NT2/D1 (cell line): ENCODE measurements at regions not wholly inside any gene's neighbourhood (a gene's known extent, or its start where the extent isn't known, plus 50 kb on each side); places are given as distances from the start of the nearest gene placed in this dataset.

Experiments
- DNase-seq: peaks from one replicate; pipeline ENCODE4 v3.0.0-alpha.2; 2011; ENCODE audit warnings: low read depth, low spot score
- H3K27me3 ChIP-seq: 2 replicates; pipeline ENCODE4 v1.6.0; 2011; ENCODE audit warnings: mild to moderate bottlenecking; ENCODE audit not compliant: insufficient read length, insufficient read depth
- H3K36me3 ChIP-seq: 2 replicates; pipeline ENCODE4 v1.6.1; 2011; ENCODE audit warnings: mild to moderate bottlenecking, low read length, mixed read lengths; ENCODE audit not compliant: insufficient read depth, insufficient read length
- H3K4me1 ChIP-seq: 2 replicates; pipeline ENCODE4 v1.5.1; 2011; ENCODE audit not compliant: insufficient read depth, insufficient read length
- H3K4me3 ChIP-seq: 2 replicates; pipeline ENCODE4 v1.5.1; 2011; ENCODE audit warnings: low read depth; ENCODE audit not compliant: insufficient read length
- H3K9ac ChIP-seq: 2 replicates; pipeline ENCODE4 v1.6.0; 2011; ENCODE audit warnings: low read depth; ENCODE audit not compliant: insufficient read length
- H3K9me3 ChIP-seq: 2 replicates; pipeline ENCODE4 v1.5.1; 2011; ENCODE audit warnings: mild to moderate bottlenecking, low read length; ENCODE audit not compliant: insufficient read depth
- SUZ12 ChIP-seq: IDR thresholded peaks from 2 replicates; pipeline ENCODE4 v1.6.1; 2011; ENCODE audit not compliant: insufficient read length, insufficient read depth; ENCODE audit errors: extremely low read depth
- YY1 ChIP-seq: IDR thresholded peaks from 2 replicates; pipeline ENCODE4 v1.6.1; 2011; ENCODE audit not compliant: insufficient read length, insufficient read depth
- ZNF274 ChIP-seq: IDR thresholded peaks from 2 replicates; pipeline ENCODE4 v1.6.1; 2011; ENCODE audit warnings: mild to moderate bottlenecking, low read depth, low read length

GRCh38 chr1:195158091-195158490 lies 1450.1 kb downstream of the KCNT2 start:
- no peak for DNase-seq
- H3K9ac ChIP-seq = no peak overlapping the region
- H3K27me3 ChIP-seq = no peaks in the 10 kb centered on the region
- H3K36me3 ChIP-seq = no peaks in the 10 kb centered on the region
- TF ChIP-seq SUZ12 (no peak), YY1 (no peak), ZNF274 (no peak)
- H3K4me3 ChIP-seq = no peak overlapping the region
- H3K4me1 ChIP-seq = no peaks in the 10 kb centered on the region
- 0 out of 2 replicates have a peak, but pooled peaks cover 4% of the 10 kb centered on the region for H3K9me3 ChIP-seq

- TF ChIP-seq ZNF274 (no peak), YY1 (no peak), SUZ12 (no peak)
- 0 out of 2 replicates have a peak, but pooled peaks cover 2% of the 10 kb centered on the region for H3K9me3 ChIP-seq
- H3K36me3 ChIP-seq = no peaks in the 10 kb centered on the region
- H3K9ac ChIP-seq = no peak overlapping the region
- H3K4me3 ChIP-seq = no peak overlapping the region
- no peak for DNase-seq
- H3K27me3 ChIP-seq = no peaks in the 10 kb centered on the region
- no peaks in the 10 kb centered on the region for H3K4me1 ChIP-seq
These were observed 1455.1 kb downstream of the KCNT2 start for GRCh38 chr1:195153107-195153506.

- no peak overlapping the region for H3K9ac ChIP-seq
- no peaks in the 10 kb centered on the region for H3K36me3 ChIP-seq
- TF ChIP-seq SUZ12 (no peak), YY1 (no peak), ZNF274 (no peak)
- no peaks in the 10 kb centered on the region for H3K27me3 ChIP-seq
- H3K9me3 ChIP-seq = no peaks in the 10 kb centered on the region
- H3K4me1 ChIP-seq = no peaks in the 10 kb centered on the region
- no peak for DNase-seq
- no peak overlapping the region for H3K4me3 ChIP-seq
These were observed 1457.5 kb downstream of the KCNT2 start for GRCh38 chr1:195150768-195151167.

GRCh38 chr1:195141294-195141693 lies 1466.9 kb downstream of the KCNT2 start:
- Histone ChIP-seq H3K9me3 (peaks cover 15% of the 10 kb centered on the region; the same call in 1 of the 2 replicates), H3K27me3 (no peaks in the 10 kb centered on the region), H3K9ac (no peak overlapping the region), H3K4me3 (no peak overlapping the region), H3K36me3 (no peaks in the 10 kb centered on the region), H3K4me1 (no peaks in the 10 kb centered on the region)
- TF ChIP-seq YY1 (no peak), ZNF274 (no peak), SUZ12 (no peak)
- no peak for DNase-seq

GRCh38 chr1:195130598-195130997 lies 1477.6 kb downstream of the KCNT2 start:
- Histone ChIP-seq H3K27me3 (no peaks in the 10 kb centered on the region), H3K9me3 (peaks cover 6% of the 10 kb centered on the region; the same call in 1 of the 2 replicates), H3K36me3 (no peaks in the 10 kb centered on the region), H3K9ac (no peak overlapping the region), H3K4me3 (no peak overlapping the region), H3K4me1 (no peaks in the 10 kb centered on the region)
- DNase-seq = no peak
- no peak for TF ChIP-seq ZNF274
- no peak for TF ChIP-seq SUZ12
- no peak for TF ChIP-seq YY1

GRCh38 chr1:195122497-195122896 lies 1485.7 kb downstream of the KCNT2 start:
- H3K27me3 ChIP-seq = no peaks in the 10 kb centered on the region
- DNase-seq = no peak
- no peak overlapping the region for H3K9ac ChIP-seq
- no peak for TF ChIP-seq ZNF274
- TF ChIP-seq YY1 = no peak
- TF ChIP-seq SUZ12 = no peak
- no peak overlapping the region for H3K4me3 ChIP-seq
- H3K36me3 ChIP-seq = no peaks in the 10 kb centered on the region
- H3K4me1 ChIP-seq = no peaks in the 10 kb centered on the region
- no peaks in the 10 kb centered on the region for H3K9me3 ChIP-seq

GRCh38 chr1:195113471-195113870 lies 1494.8 kb downstream of the KCNT2 start:
- H3K36me3 ChIP-seq = no peaks in the 10 kb centered on the region
- no peaks in the 10 kb centered on the region for H3K9me3 ChIP-seq
- TF ChIP-seq SUZ12 = no peak
- no peak for TF ChIP-seq YY1
- no peak for TF ChIP-seq ZNF274
- no peak overlapping the region for H3K9ac ChIP-seq
- no peak for DNase-seq
- no peaks in the 10 kb centered on the region for H3K4me1 ChIP-seq
- H3K4me3 ChIP-seq = no peak overlapping the region
- H3K27me3 ChIP-seq = no peaks in the 10 kb centered on the region

- no peaks in the 10 kb centered on the region for H3K4me1 ChIP-seq
- H3K9ac ChIP-seq = no peak overlapping the region
- peaks cover 11% of the 10 kb centered on the region; the same call in 1 of the 2 replicates for H3K9me3 ChIP-seq
- no peak overlapping the region for H3K4me3 ChIP-seq
- no peak for TF ChIP-seq ZNF274
- TF ChIP-seq SUZ12 = no peak
- no peak for TF ChIP-seq YY1
- no peak for DNase-seq
- H3K36me3 ChIP-seq = no peaks in the 10 kb centered on the region
- no peaks in the 10 kb centered on the region for H3K27me3 ChIP-seq
These were observed 1502.5 kb downstream of the KCNT2 start for GRCh38 chr1:195105773-195106172.
